Superior temporal gyrus (tissue), 1 donor: ENCODE measurements at regions not wholly inside any gene's neighbourhood (a gene's known extent, or its start where the extent isn't known, plus 50 kb on each side); places are given as distances from the start of the nearest gene placed in this dataset.

Source experiments
- DNase-seq: peaks from one replicate; pipeline ENCODE4 v3.0.0-alpha.2; 2016; ENCODE audit errors: extremely low spot score

- DNase-seq: no peak
These were observed 344.4 kb upstream of the PROX1 start for GRCh38 chr1:213643360-213643759.

DNA sequence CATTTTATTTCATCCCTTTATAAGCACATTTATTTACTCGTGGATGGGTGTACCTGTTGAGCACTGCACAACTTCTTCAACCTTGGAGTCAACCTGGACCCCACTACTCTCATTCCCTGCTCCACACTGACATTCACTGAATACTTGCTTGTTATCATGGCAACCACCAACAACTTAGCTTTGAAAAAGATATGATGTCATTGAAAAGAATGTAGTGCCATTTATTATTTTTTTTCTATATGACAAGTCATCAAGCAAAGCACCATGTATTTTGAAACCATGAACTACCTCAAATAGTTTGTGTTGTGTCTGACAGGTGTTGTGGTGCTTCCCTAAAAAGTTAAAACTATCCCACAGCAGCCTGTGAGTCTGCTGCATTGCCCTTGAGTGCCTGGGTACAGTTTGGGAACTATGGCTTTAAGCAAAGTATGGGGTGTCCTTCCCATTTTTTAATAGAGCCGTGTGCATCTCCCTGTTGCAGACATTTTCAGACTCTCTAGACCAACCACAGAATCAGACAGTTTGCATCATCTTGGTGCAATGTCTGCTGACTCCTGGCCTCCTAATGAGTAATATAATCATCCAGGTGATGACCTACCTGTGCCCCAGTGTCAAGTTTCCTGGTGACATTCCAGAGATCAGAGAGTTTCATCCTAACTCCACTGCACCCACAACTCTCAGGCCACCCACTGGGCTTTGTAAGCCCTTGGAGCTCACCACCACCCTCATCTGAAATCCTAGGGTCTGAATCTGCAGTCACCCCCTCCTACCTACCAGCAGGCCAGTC lies 339.7 kb upstream of the PROX1 start:
- no peak for DNase-seq

DNA sequence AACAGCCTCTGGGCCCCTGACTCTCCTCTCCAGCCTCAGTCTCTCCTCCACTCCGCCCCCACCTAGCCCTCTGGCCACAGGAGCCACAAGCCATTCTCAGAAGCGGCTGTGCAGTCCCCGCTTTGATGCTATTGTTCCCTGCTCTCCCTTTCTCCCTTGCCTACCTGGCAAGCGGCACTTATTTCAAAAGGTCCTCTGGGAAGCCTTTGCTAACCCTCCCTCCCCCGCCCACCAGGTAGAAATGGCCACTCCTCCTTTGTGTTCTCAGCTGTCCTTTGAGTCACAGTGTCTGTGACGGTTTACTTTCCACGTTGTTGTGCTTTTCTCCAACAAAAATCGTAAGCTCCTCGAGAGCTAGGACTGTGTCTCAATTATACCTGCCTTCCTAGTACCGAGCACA lies 338.4 kb upstream of the PROX1 start:
- DNase-seq: no peak

DNA sequence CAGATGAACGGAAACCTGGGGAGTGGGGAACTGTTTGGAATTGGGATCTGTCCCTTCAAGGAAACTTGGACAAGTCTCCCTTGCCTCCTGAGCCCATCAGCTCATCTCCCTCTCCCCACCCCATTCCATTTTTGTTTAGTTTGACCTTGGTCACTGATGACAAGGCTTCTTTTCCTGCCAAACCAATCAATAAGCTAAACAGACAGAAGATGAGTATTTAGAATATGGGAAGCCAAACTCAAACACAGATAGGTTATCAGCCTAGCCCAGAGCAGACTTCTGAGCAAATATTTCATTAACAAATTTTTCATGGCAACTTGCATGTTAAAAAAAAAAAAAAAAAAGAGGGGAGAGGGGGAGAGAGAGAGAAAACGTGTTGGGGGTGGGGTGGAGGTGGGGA lies 337.2 kb upstream of the PROX1 start:
- DNase-seq: no peak

DNA sequence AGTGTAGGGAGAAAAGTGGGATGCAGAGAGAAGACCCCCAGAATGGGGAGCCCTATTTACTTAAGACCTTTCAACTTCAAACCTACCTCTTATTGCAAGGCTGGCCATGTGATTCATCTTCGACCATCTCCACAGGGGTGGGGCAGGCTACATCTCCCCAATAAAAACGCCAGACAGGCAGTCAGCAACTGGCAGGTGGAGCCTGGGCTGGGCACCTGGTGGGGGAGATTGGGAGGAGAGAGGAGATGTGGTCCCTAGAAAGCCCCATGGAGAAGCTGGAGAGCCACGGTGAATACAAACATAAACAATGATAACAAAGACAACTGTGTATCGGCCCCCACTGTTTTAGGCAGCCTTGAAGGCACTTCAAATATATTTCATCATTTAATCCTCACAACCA lies 336.7 kb upstream of the PROX1 start:
- DNase-seq: no peak

- DNase-seq: no peak
These were observed 335.7 kb upstream of the PROX1 start for GRCh38 chr1:213652109-213652508.

DNA sequence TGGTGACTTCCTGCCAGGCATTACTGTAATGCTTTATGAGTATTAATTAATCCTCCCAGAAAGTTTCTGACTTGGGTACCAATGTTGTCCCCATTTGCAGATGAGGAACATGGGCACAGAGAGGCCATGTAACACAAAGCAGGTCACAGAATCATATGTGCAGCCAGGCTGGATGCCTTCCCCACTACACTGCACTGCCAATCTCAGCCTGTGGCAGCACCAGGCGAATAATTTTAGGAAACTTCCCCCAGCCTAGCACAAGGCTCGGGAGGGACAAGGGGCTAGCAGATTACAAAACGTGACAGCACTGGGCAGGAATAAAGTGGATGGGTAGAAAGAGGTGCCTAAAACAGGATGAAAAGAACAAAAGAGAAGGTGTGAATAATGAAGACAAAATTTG lies 331.7 kb upstream of the PROX1 start:
- DNase-seq: no peak

DNA sequence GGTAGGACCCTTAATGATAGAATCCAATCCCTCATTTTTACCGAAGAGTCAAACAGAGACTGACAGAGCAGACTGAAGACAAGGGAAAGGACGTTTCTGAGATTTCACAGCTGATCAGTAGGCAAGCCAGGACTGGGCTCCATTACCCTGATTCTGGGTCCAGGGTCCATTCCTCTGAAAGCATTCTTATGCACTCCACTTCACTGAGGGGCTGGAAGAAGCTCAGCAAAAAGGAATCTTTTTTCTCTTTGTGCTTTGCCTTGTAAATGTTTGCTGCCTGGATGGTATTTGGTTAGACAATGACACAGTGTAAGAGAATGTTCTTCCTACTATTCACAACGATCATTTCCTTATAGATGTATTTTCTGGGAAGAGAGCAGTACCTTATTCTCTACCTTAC lies 331.3 kb upstream of the PROX1 start:
- no peak for DNase-seq

- DNase-seq: no peak
These were observed 330.8 kb upstream of the PROX1 start for GRCh38 chr1:213657013-213657412.

DNA sequence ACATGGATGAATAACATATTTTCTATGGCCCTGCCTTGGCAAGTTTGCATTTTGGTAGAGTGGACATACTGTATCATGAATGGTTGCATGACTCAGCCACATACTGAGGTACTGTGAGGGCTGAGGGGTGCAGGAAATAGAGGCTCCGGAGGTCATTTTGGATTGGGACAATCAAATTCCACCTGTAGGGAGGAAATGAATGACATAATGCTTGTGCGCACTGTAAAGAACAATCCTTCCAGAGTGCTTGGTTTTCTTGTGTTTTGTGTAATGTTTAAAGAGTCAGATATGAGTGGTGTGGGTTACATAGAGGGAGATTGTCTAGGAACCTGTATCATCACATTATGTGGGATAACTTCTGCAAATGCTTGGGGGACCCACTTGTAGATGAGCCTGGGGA lies 329.9 kb upstream of the PROX1 start:
- no peak for DNase-seq

DNA sequence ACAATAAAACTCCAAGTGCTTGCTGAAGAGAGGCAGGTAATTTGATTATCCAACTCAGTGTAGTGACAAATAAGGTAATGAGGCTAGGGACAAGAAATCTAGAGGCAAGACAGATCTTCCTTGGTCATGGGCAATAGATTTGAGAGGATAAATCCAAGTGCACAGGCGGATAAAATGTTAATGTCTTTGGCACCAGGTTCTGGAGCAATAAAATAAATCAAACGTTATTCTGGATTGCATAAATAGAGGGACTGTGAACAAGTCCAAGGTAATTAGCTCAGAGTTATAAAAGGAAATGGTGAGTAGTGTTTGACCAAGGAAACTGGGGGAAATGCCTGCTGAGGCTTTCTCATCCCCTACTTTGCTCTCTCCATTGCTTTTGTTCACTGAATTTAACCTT lies 329.3 kb upstream of the PROX1 start:
- DNase-seq: no peak

DNA sequence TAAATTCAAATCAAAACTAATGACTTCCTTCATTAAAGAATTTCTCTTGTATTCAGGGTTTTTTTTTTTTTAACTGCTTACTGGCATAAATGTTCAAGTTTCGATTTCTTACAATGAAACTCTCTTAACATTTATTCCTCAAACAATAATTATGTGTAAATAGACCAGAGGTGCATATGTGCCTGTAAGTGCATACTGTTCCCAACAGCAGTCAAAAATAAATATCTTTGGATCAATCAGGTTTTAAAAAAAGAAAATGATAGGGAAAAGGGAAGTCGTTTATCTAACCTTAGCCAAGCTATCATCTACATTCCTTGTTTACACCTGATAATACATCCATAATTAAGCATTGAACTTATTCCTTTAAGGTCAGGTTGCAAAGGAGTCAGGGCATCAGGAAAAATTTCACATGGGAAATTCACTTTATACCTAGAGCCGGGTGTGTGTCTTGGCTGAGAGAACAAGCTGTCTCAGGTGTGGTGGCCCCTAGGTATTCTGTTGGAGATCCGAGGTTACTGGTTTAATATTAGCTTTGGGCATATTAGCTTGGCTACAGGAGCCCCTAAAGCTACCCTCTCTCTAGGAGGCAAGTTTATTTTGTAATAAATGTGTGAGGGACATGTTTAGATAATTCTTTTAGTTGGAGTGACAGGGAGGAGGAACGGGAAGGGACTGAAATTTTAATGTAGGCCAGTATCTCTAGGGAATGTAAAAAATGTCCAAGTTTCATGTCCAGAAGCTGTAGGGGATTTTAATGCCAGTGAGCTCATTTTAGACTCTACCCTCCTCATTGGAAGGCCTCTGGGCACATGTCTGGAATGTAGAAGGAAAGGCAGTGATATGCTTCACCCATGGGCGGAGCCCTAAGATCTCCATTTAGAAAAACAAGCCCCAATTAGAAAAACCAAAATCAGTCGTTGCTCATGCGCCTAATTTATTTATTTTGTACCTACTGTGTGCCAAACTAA lies 327.9 kb upstream of the PROX1 start:
- no peak for DNase-seq

GRCh38 chr1:213661302-213661701 lies 326.5 kb upstream of the PROX1 start:
- no peak for DNase-seq

GRCh38 chr1:213666113-213666512 lies 321.7 kb upstream of the PROX1 start:
- DNase-seq: no peak

DNA sequence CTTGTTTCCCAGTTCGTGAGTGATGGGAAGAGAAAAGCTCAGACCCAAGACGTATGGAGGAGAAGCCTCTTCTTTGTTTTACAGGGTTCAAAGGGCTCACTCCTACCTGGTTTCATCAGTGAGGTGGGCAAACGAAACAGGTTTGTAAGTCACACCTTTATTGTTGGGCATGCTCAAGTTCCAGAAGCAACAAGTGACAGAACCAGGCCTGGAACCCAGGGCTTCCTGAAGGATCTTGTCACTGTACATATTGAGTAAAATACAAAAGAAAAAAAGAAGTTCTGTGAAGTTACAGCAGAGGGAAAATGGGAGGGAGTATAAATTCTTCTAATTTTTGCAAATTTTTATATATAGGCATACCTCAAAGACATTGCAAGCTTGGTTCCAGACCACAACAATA lies 320.9 kb upstream of the PROX1 start:
- DNase-seq: no peak

GRCh38 chr1:213669512-213669911 lies 318.3 kb upstream of the PROX1 start:
- no peak for DNase-seq

DNA sequence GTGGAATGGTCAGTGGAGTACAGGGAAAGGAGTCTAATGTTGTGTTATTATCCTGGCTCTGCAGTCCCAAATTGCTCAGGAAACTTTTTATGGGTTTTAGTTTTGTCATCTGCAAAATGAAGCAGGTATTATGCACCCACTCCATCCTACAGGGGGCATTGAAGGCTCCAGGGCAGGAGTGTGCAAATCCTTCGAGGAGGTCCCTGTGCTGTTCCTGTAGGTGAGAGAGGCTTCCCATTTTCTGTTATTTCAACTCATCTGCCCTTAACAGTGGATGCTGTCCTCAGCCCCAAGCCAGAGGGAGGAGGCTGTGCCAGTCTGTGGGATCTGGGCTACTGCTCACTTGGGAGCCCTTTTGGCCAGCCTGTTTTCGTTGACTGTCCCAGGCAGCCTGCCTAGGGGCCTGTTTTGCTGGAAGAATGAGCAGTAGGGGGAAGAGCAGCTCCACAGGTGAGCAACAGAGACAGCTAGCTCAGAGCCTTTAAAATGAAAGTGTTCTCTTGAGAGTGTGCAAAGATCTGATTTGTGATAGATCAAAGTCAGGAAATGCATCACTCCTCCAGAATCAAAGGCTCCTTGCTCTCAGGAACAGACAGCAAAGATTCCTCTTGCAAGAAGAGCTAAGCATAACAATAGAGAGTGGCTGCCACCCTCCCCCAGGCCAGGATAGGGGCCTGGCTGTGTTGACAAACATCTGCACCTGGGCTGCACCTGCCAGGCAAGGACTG lies 317.6 kb upstream of the PROX1 start:
- no peak for DNase-seq

- DNase-seq: no peak
These were observed 317.1 kb upstream of the PROX1 start for GRCh38 chr1:213670692-213671023.

GRCh38 chr1:213675043-213675442 lies 312.7 kb upstream of the PROX1 start:
- no peak for DNase-seq

GRCh38 chr1:213676736-213677135 lies 311.0 kb upstream of the PROX1 start:
- no peak for DNase-seq

GRCh38 chr1:213678348-213678747 lies 309.4 kb upstream of the PROX1 start:
- no peak for DNase-seq

GRCh38 chr1:213678753-213679152 lies 309.0 kb upstream of the PROX1 start:
- no peak for DNase-seq
